Loucy (cell line): ENCODE measurements at regions not wholly inside any gene's neighbourhood (a gene's known extent, or its start where the extent isn't known, plus 50 kb on each side); places are given as distances from the start of the nearest gene placed in this dataset.
"Not testable (repeated sequence)": the region's sequence is repeated elsewhere in the genome, so short reads cannot be mapped to it uniquely, and the experiment has no call there.

Experiments used
- CTCF ChIP-seq: fragments of 200-600 bp; sonication (generic); conservative IDR thresholded peaks from 2 replicates; pipeline ENCODE4 v1.5.1; 2014; ENCODE audit warnings: mild to moderate bottlenecking, antibody characterized with exemption, low read length
- EZH2phosphoT487 ChIP-seq: fragments of 200-600 bp; IDR thresholded peaks from 2 replicates; pipeline ENCODE4 v1.6.1; 2018; ENCODE audit warnings: antibody characterized with exemption, mild to moderate bottlenecking, moderate library complexity, borderline replicate concordance

GRCh38 chr4:49137043-49137442 lies 151.0 kb downstream of the CWH43 start:
- not testable (repeated sequence) for TF ChIP-seq CTCF, EZH2phosphoT487
